Endothelial cell of umbilical vein (primary cell): ENCODE measurements at regions not wholly inside any gene's neighbourhood (a gene's known extent, or its start where the extent isn't known, plus 50 kb on each side); places are given as distances from the start of the nearest gene placed in this dataset.

Source experiments
- BruUV-seq: library from RNA; stranded (reverse); fragments of 400-500 nt; replicated peaks from 2 replicates; lab custom pipeline; 2021; lab: Mats Ljungman, UMichigan
- CTCF ChIA-PET: fragments of 300-600, 350-600 bp; sonication (Branson Sonifier 250); formaldehyde crosslinking; loops from one replicate; lab custom pipeline; 2021; ENCODE audit warnings: antibody characterized with exemption, inconsistent platforms; lab: Charles Lee
- POLR2A ChIA-PET: fragments of 300-600, 350-600 bp; sonication (Branson Sonifier 250); formaldehyde crosslinking; loops from one replicate; lab custom pipeline; 2021; ENCODE audit warnings: antibody characterized with exemption, inconsistent platforms; lab: Charles Lee
- DNase-seq: peaks from one replicate; pipeline ENCODE4 v3.0.0-alpha.2; 2011; ENCODE audit warnings: low read depth, low spot score
- FAIRE-seq: peaks from 2 replicates; lab custom pipeline; 2011; peaks lifted over from hg19 to GRCh38; lab: Jason Lieb, UNC
- H2AFZ ChIP-seq: 2 replicates; pipeline ENCODE4 v1.6.0; 2012; ENCODE audit warnings: low read depth, low read length, control low read depth, inconsistent platforms
- H3K27ac ChIP-seq: 2 replicates; pipeline ENCODE4 v1.5.1; 2011; ENCODE audit warnings: low read depth, mild to moderate bottlenecking, control low read depth, low read length, moderate library complexity; ENCODE audit not compliant: insufficient read depth
- H3K27me3 ChIP-seq, 2 experiments: 2 replicates each; pipeline versions ENCODE4 v1.6.0 to v1.6.1; 2011; ENCODE audit warnings: low read length in 2 of 2, mixed read lengths in 1 of 2; ENCODE audit not compliant: control insufficient read depth in 2 of 2, insufficient read depth in 2 of 2
- H3K36me3 ChIP-seq, 2 experiments: 2 replicates in 1 of 2; 3 replicates in 1 of 2; pipeline ENCODE4 v1.5.1; 2011; ENCODE audit warnings: low read length in 2 of 2, mild to moderate bottlenecking in 1 of 2, moderate library complexity in 1 of 2; ENCODE audit not compliant: control insufficient read depth in 2 of 2, insufficient read depth in 2 of 2; ENCODE audit errors: extremely low read depth in 1 of 2
- H3K4me1 ChIP-seq: 3 replicates; pipeline ENCODE4 v1.5.1; 2011; ENCODE audit warnings: mild to moderate bottlenecking, low read length; ENCODE audit not compliant: control insufficient read depth, insufficient read depth; ENCODE audit errors: extremely low read depth
- H3K4me2 ChIP-seq: 2 replicates; pipeline ENCODE4 v1.6.1; 2011; ENCODE audit warnings: low read length, control low read depth, mixed read lengths; ENCODE audit not compliant: insufficient read depth
- H3K4me3 ChIP-seq, 3 experiments: fragments of 200-600 bp in 1 of 3; sonication (generic), shearing (Covaris generic) in 1 of 3; replicated peaks in 1 of 3; 2 replicates each; pipeline ENCODE4 v1.5.1; 2011 to 2016; ENCODE audit warnings: control low read depth in 3 of 3, low read length in 3 of 3, mild to moderate bottlenecking in 2 of 3, inconsistent platforms in 1 of 3, low read depth in 1 of 3, moderate library complexity in 1 of 3; ENCODE audit not compliant: insufficient read depth in 1 of 3
- H3K79me2 ChIP-seq: 2 replicates; pipeline ENCODE4 v1.6.0; 2012; ENCODE audit warnings: low read length, inconsistent platforms; ENCODE audit not compliant: control insufficient read depth, insufficient read depth
- H3K9ac ChIP-seq: replicated peaks from 2 replicates; pipeline ENCODE3; 2011; ENCODE audit warnings: low read length, control low read depth; ENCODE audit not compliant: insufficient read depth; ENCODE audit errors: extremely low read depth
- H3K9me1 ChIP-seq: replicated peaks from 3 replicates; pipeline ENCODE4 v1.6.0; 2011; ENCODE audit warnings: mild to moderate bottlenecking, low read length; ENCODE audit not compliant: control insufficient read depth, insufficient read depth; ENCODE audit errors: extremely low read depth
- H3K9me3 ChIP-seq: replicated peaks from 2 replicates; pipeline ENCODE4 v1.5.1; 2012; ENCODE audit warnings: low read length, inconsistent platforms; ENCODE audit not compliant: control insufficient read depth, insufficient read depth
- H4K20me1 ChIP-seq: replicated peaks from 2 replicates; pipeline ENCODE3; 2011; ENCODE audit warnings: mild to moderate bottlenecking, low read length; ENCODE audit not compliant: control insufficient read depth, insufficient read depth; ENCODE audit errors: extremely low read depth
- CTCF ChIP-seq, 2 donors: IDR thresholded peaks; 1 replicate in 1 of 2; 2 replicates in 1 of 2; pipeline ENCODE4 v1.5.1; 2011; ENCODE audit warnings: low read length in 2 of 2, mild to moderate bottlenecking in 2 of 2, moderate library complexity in 2 of 2, control low read depth in 1 of 2, inconsistent platforms in 1 of 2, low read depth in 1 of 2; ENCODE audit not compliant: insufficient read depth in 1 of 2; ENCODE audit errors: extremely low read depth in 1 of 2
- EZH2 ChIP-seq: IDR thresholded peaks from 2 replicates; pipeline ENCODE4 v1.6.1; 2012; ENCODE audit warnings: borderline replicate concordance, low read depth, mild to moderate bottlenecking, moderate library complexity, low read length, inconsistent platforms; ENCODE audit not compliant: severe bottlenecking
- FOS ChIP-seq: IDR thresholded peaks from 2 replicates; pipeline ENCODE4 v1.6.1; 2011; ENCODE audit warnings: mild to moderate bottlenecking, low read length, moderate library complexity, borderline replicate concordance; ENCODE audit not compliant: insufficient read depth
- GATA2 ChIP-seq: IDR thresholded peaks from 2 replicates; pipeline ENCODE4 v1.7.0; 2011; ENCODE audit warnings: low read depth, mild to moderate bottlenecking, moderate library complexity, mixed read lengths, low read length; ENCODE audit not compliant: insufficient read length, insufficient read depth
- JUN ChIP-seq: IDR thresholded peaks from 2 replicates; pipeline ENCODE4 v1.6.1; 2011; ENCODE audit warnings: borderline replicate concordance, low read depth; ENCODE audit not compliant: insufficient read length, insufficient read depth
- MAX ChIP-seq: IDR thresholded peaks from 2 replicates; pipeline ENCODE4 v1.6.1; 2011; ENCODE audit not compliant: insufficient read depth, insufficient read length
- MYC ChIP-seq: IDR thresholded peaks from one replicate; pipeline ENCODE4 v1.6.1; 2011; ENCODE audit warnings: mild to moderate bottlenecking, low read depth, low read length
- POLR2A ChIP-seq: IDR thresholded peaks from 2 replicates; pipeline ENCODE4 v1.6.1; 2012; ENCODE audit warnings: low read depth, mild to moderate bottlenecking, control low read depth, low read length
- POLR2AphosphoS5 ChIP-seq: IDR thresholded peaks from 2 replicates; pipeline ENCODE4 v1.6.1; 2012; ENCODE audit warnings: low read depth, mild to moderate bottlenecking, control low read depth, low read length, moderate library complexity; ENCODE audit not compliant: insufficient read depth
- dilution Hi-C: fragments of 300-500 bp; cut with MboI; formaldehyde crosslinking; loops from one replicate; pipeline ENCODE4 v1.15.0; 2019; ENCODE audit warnings: low sequenced_read_pairs; ENCODE audit not compliant: extremely low pct_ligation_motif_present
- intact Hi-C: fragments of 100-400 bp; cut with micrococcal nuclease; formaldehyde crosslinking; loops from one replicate; pipeline ENCODE4 v1.10.0; 2022

- intact Hi-C loops, result no loop called here
Observed at GRCh38 chr12:33759279-33759678, 263.0 kb upstream of the ALG10 start.

GRCh38 chr12:33763331-33763730 is 259.0 kb upstream of the ALG10 start:
- Histone ChIP-seq H3K4me3 (no peak overlapping the region), H3K4me2 (no peak overlapping the region), H3K4me1 (no peaks in the 10 kb centered on the region), H3K27me3 (no peaks in the 10 kb centered on the region), H3K27ac (no peak overlapping the region), H3K9me3 (peaks cover 4% of the 10 kb centered on the region), H2AFZ (no peak overlapping the region), H3K79me2 (no peaks in the 10 kb centered on the region), H3K9me1 (no peaks in the 10 kb centered on the region), H3K9ac (no peak overlapping the region), H4K20me1 (no peaks in the 10 kb centered on the region), H3K36me3 (no peaks in the 10 kb centered on the region)
- ChIA-PET CTCF (no interaction called here), POLR2A (no interaction called here)
- dilution Hi-C loops, result no loop called here
- FAIRE-seq, result no peak
- no peak for DNase-seq
- intact Hi-C loops, result no loop called here
- TF ChIP-seq JUN, result no peak
- TF ChIP-seq GATA2, result no peak
- TF ChIP-seq POLR2AphosphoS5, result no peak
- TF ChIP-seq MYC, result no peak
- TF ChIP-seq EZH2, result no peak
- no peak for TF ChIP-seq MAX
- TF ChIP-seq CTCF (IDR thresholded peaks at IDR 0.05; ENCODE audit: extremely low read depth in 1 of 2, insufficient read depth in 1 of 2, low read depth in 1 of 2, low read length in 2 of 2), result no peak
- TF ChIP-seq POLR2A, result no peak
- no peak for TF ChIP-seq FOS
- BruUV-seq, result no TSS peak

More at GRCh38 chr12:33759279-33759678, 263.0 kb upstream of the ALG10 start:
- Histone ChIP-seq H3K9ac (no peak overlapping the region), H3K36me3 (no peaks in the 10 kb centered on the region), H3K9me1 (no peaks in the 10 kb centered on the region), H3K27me3 (no peaks in the 10 kb centered on the region), H3K9me3 (peaks cover 1% of the 10 kb centered on the region), H3K27ac (no peak overlapping the region), H3K4me2 (no peak overlapping the region), H3K79me2 (no peaks in the 10 kb centered on the region), H3K4me1 (no peaks in the 10 kb centered on the region), H4K20me1 (no peaks in the 10 kb centered on the region), H3K4me3 (no peak overlapping the region), H2AFZ (no peak overlapping the region)
- FAIRE-seq (no peak), DNase-seq (no peak)
- CTCF ChIA-PET, result no interaction called here
- TF ChIP-seq GATA2, result no peak
- no peak for TF ChIP-seq MAX
- no peak for TF ChIP-seq JUN
- no peak for TF ChIP-seq FOS
- dilution Hi-C loops, result no loop called here
- POLR2A ChIA-PET, result no interaction called here
- no TSS peak for BruUV-seq
